HG02623 (cell line): ENCODE measurements at regions not wholly inside any gene's neighbourhood (a gene's known extent, or its start where the extent isn't known, plus 50 kb on each side); places are given as distances from the start of the nearest gene placed in this dataset.
A peak's percentile ranks its signal among the peaks of the same experiment; 100 is the strongest.

Experiments
- ATAC-seq: cut with Tn5 transposase; IDR thresholded peaks from one replicate; pipeline ENCODE4 v1.9.1; 2021; ENCODE audit warnings: moderate library complexity; ENCODE audit not compliant: unreplicated experiment

GRCh38 chr3:76054404-76054803, 269.1 kb upstream of the ZNF717 start:
- ATAC-seq: no peak

- ATAC-seq: no peak
Measured at GRCh38 chr3:76061654-76062053, 276.3 kb upstream of the ZNF717 start.

- ATAC-seq: no peak
Measured at GRCh38 chr3:76063019-76063418, 277.7 kb upstream of the ZNF717 start.

- no peak for ATAC-seq
Measured at GRCh38 chr3:76063811-76064210, 278.5 kb upstream of the ZNF717 start.

- ATAC-seq: no peak
Measured at GRCh38 chr3:76065964-76066363, 280.6 kb upstream of the ZNF717 start.

GRCh38 chr3:76078101-76078500, 292.8 kb upstream of the ZNF717 start:
- ATAC-seq: no peak

- no peak for ATAC-seq
Measured at GRCh38 chr3:76083992-76084391, 298.6 kb upstream of the ZNF717 start.

- ATAC-seq: no peak
Measured at GRCh38 chr3:76096036-76096435, 310.7 kb upstream of the ZNF717 start.

- ATAC-seq: no peak
Measured at GRCh38 chr3:76096836-76097588, 311.7 kb upstream of the ZNF717 start.

GRCh38 chr3:76097589-76097969, 312.2 kb upstream of the ZNF717 start:
- no peak for ATAC-seq

GRCh38 chr3:76099956-76100355, 314.6 kb upstream of the ZNF717 start:
- no peak for ATAC-seq

GRCh38 chr3:76107935-76108570, 322.7 kb upstream of the ZNF717 start:
- ATAC-seq: peak; percentile 55

GRCh38 chr3:76111808-76112207, 326.5 kb upstream of the ZNF717 start:
- ATAC-seq: no peak

- ATAC-seq: no peak
Measured at GRCh38 chr3:76122007-76122406, 336.7 kb upstream of the ZNF717 start.

GRCh38 chr3:76129441-76129840, 344.1 kb upstream of the ZNF717 start:
- ATAC-seq: no peak

- ATAC-seq: no peak
Measured at GRCh38 chr3:76131396-76132153, 346.2 kb upstream of the ZNF717 start.

- no peak for ATAC-seq
Measured at GRCh38 chr3:76132154-76132470, 346.8 kb upstream of the ZNF717 start.

GRCh38 chr3:76134166-76134565, 348.8 kb upstream of the ZNF717 start:
- ATAC-seq: no peak

- no peak for ATAC-seq
Measured at GRCh38 chr3:76138921-76139320, 353.6 kb upstream of the ZNF717 start.

- ATAC-seq: no peak
Measured at GRCh38 chr3:76147846-76148245, 362.5 kb upstream of the ZNF717 start.

- no peak for ATAC-seq
Measured at GRCh38 chr3:76152028-76152427, 366.7 kb upstream of the ZNF717 start.

GRCh38 chr3:76161856-76162255, 376.5 kb upstream of the ZNF717 start:
- no peak for ATAC-seq
